CD14-positive monocyte (primary cell): ENCODE measurements at regions not wholly inside any gene's neighbourhood (a gene's known extent, or its start where the extent isn't known, plus 50 kb on each side); places are given as distances from the start of the nearest gene placed in this dataset.

Experiments
- DNase-seq, 3 donors: peaks; one replicate each; pipeline ENCODE4 v3.0.0-alpha.2; 2011 to 2022
- H2AFZ ChIP-seq: 2 replicates; pipeline ENCODE4 v1.6.0; 2012; ENCODE audit warnings: mild to moderate bottlenecking, low read depth, low read length, inconsistent platforms; ENCODE audit not compliant: insufficient read depth, poor library complexity, severe bottlenecking
- H3K27ac ChIP-seq, 2 donors: 1 replicate in 1 of 2; 2 replicates in 1 of 2; pipeline ENCODE4 v1.5.1; 2012 to 2013; ENCODE audit warnings: low read length in 2 of 2, control low read depth in 1 of 2, inconsistent platforms in 1 of 2, low read depth in 1 of 2, mild to moderate bottlenecking in 1 of 2
- H3K27me3 ChIP-seq, 2 donors: one replicate each; pipeline versions ENCODE4 v1.6.0 to v1.6.1; 2011 to 2013; ENCODE audit warnings: low read length in 2 of 2; ENCODE audit not compliant: control insufficient read depth in 2 of 2, insufficient read depth in 2 of 2
- H3K36me3 ChIP-seq, 2 donors: replicated peaks in 1 of 2; 1 replicate in 1 of 2; 2 replicates in 1 of 2; pipeline versions ENCODE4 v1.5.1 to v1.6.1; 2012 to 2013; ENCODE audit warnings: low read length in 2 of 2, control low read depth in 1 of 2, inconsistent platforms in 1 of 2, mild to moderate bottlenecking in 1 of 2; ENCODE audit not compliant: insufficient read depth in 2 of 2, control insufficient read depth in 1 of 2
- H3K4me1 ChIP-seq, 2 donors: 1 replicate in 1 of 2; 2 replicates in 1 of 2; pipeline versions ENCODE4 v1.5.1 to v1.6.1; 2012 to 2013; ENCODE audit warnings: low read length in 2 of 2, control low read depth in 1 of 2, inconsistent platforms in 1 of 2, mild to moderate bottlenecking in 1 of 2, moderate library complexity in 1 of 2; ENCODE audit not compliant: insufficient read depth in 2 of 2, control insufficient read depth in 1 of 2
- H3K4me2 ChIP-seq: replicated peaks from 2 replicates; pipeline ENCODE3; 2012; ENCODE audit warnings: low read length, moderate library complexity, mild to moderate bottlenecking; ENCODE audit not compliant: poor library complexity, severe bottlenecking; ENCODE audit errors: extremely low read depth
- H3K4me3 ChIP-seq, 3 experiments: fragments of 200-600 bp in 1 of 3; sonication (generic) in 1 of 3; replicated peaks in 1 of 3; 1 replicate in 2 of 3; 2 replicates in 1 of 3; pipeline ENCODE4 v1.5.1; 2011 to 2013; ENCODE audit warnings: low read length in 3 of 3, mild to moderate bottlenecking in 3 of 3, control low read depth in 2 of 3, low read depth in 2 of 3, inconsistent platforms in 1 of 3, moderate library complexity in 1 of 3
- H3K79me2 ChIP-seq: 2 replicates; pipeline ENCODE4 v1.6.0; 2012; ENCODE audit warnings: mild to moderate bottlenecking, control low read depth, inconsistent platforms, low read length, moderate library complexity; ENCODE audit not compliant: insufficient read depth
- H3K9ac ChIP-seq: 2 replicates; pipeline ENCODE4 v1.6.0; 2017; ENCODE audit warnings: low read length, mild to moderate bottlenecking; ENCODE audit not compliant: insufficient read depth, poor library complexity, severe bottlenecking
- H3K9me3 ChIP-seq, 2 donors: replicated peaks in 1 of 2; 1 replicate in 1 of 2; 2 replicates in 1 of 2; pipeline versions ENCODE4 v1.5.1 to v1.6.1; 2012 to 2013; ENCODE audit warnings: low read length in 2 of 2, control low read depth in 1 of 2; ENCODE audit not compliant: control insufficient read depth in 1 of 2, insufficient read depth in 1 of 2
- H4K20me1 ChIP-seq: 2 replicates; pipeline ENCODE4 v1.6.0; 2012; ENCODE audit warnings: mild to moderate bottlenecking, low read length, control low read depth, moderate library complexity; ENCODE audit not compliant: insufficient read depth
- H3K27ac Mint-ChIP-seq, 7 donors: one replicate each; pipeline ENCODE4 v1.8.0; 2020; ENCODE audit warnings: mild to moderate bottlenecking in 7 of 7, mixed read lengths in 7 of 7, moderate library complexity in 6 of 7, inconsistent platforms in 2 of 7
- H3K27me3 Mint-ChIP-seq, 3 donors: one replicate each; pipeline ENCODE4 v1.8.0; 2021 to 2022; ENCODE audit warnings: low read depth in 3 of 3, mild to moderate bottlenecking in 3 of 3, mixed read lengths in 3 of 3, moderate library complexity in 3 of 3, inconsistent platforms in 1 of 3
- H3K36me3 Mint-ChIP-seq, 2 donors: one replicate each; pipeline ENCODE4 v1.8.0; 2020; ENCODE audit warnings: mixed read lengths in 2 of 2, inconsistent platforms in 1 of 2, mild to moderate bottlenecking in 1 of 2
- H3K4me1 Mint-ChIP-seq: one replicate; pipeline ENCODE4 v1.8.0; 2020; ENCODE audit warnings: mild to moderate bottlenecking, mixed read lengths
- H3K4me3 Mint-ChIP-seq, 2 donors: one replicate each; pipeline ENCODE4 v1.8.0; 2020; ENCODE audit warnings: mild to moderate bottlenecking in 2 of 2, mixed read lengths in 2 of 2, moderate library complexity in 1 of 2
- H3K9me3 Mint-ChIP-seq, 7 donors: one replicate each; pipeline ENCODE4 v1.8.0; 2020 to 2022; ENCODE audit warnings: mixed read lengths in 7 of 7, mild to moderate bottlenecking in 6 of 7, moderate library complexity in 6 of 7, inconsistent platforms in 2 of 7
- WGBS: methylation state at CpG from one replicate; pipeline ENCODE4 v1.1.5; 2013; ENCODE audit warnings: missing lambda C conversion rate; ENCODE audit not compliant: insufficient coverage; 5-methylcytosine and 5-hydroxymethylcytosine counted together
- intact Hi-C, 2 donors: fragments of 100-400 bp; cut with micrococcal nuclease; formaldehyde crosslinking; loops; one replicate each; pipeline versions ENCODE4 v1.15.0 to v1.15.1; 2023
- TF ChIP-seq, protein P1 (sequence below): fragments of 200-600 bp; IDR thresholded peaks from one replicate; pipeline ENCODE4 v1.8.0; 2022; ENCODE audit warnings: antibody characterized with exemption, mild to moderate bottlenecking

DNA sequence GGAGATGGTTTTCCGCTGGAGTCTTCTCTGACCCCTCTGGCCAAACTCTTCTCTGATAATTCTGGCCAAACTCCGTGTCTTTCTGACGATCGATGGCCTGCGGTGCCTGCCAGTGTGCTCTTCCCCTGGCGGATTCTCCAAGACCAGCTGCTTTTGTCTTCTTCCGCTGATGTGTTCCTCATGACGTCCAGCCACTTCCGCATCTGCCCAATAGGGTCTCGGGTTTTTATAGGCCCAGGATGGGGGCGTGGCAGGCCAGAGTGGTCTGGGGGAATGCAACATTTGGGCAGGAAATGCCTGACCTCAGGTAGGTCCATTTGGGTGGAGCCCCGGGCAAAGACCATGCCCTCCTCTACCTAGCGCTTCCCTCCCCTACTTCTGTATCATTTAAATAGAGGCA, 1542.1 kb downstream of the STIM2 start:
- Histone ChIP-seq H2AFZ (no peak overlapping the region), H4K20me1 (no peaks in the 10 kb centered on the region), H3K4me1 (no peaks in the 10 kb centered on the region), H3K4me2 (no peak overlapping the region), H3K27me3 (no peaks in the 10 kb centered on the region), H3K9ac (no peak overlapping the region), H3K4me3 (no peak overlapping the region), H3K36me3 (no peaks in the 10 kb centered on the region), H3K79me2 (no peaks in the 10 kb centered on the region), H3K9me3 (peaks cover 4 to 15% of the 10 kb centered on the region in 2 donors), H3K27ac (no peak overlapping the region)
- no peaks in the 10 kb centered on the region for H3K36me3 Mint-ChIP-seq
- H3K4me3 Mint-ChIP-seq, result no peak overlapping the region
- no peaks in the 10 kb centered on the region for H3K27me3 Mint-ChIP-seq
- H3K27ac Mint-ChIP-seq, result no peak overlapping the region
- WGBS, result 95% methylated on average over 7 of the region's 13 CpGs
- peaks cover 0 to 9% (median 5%) of the 10 kb centered on the region in 7 donors for H3K9me3 Mint-ChIP-seq
- H3K4me1 Mint-ChIP-seq, result no peaks in the 10 kb centered on the region
- intact Hi-C loops, result no loop called here
- no peak for DNase-seq
- TF ChIP-seq, protein P1, sequence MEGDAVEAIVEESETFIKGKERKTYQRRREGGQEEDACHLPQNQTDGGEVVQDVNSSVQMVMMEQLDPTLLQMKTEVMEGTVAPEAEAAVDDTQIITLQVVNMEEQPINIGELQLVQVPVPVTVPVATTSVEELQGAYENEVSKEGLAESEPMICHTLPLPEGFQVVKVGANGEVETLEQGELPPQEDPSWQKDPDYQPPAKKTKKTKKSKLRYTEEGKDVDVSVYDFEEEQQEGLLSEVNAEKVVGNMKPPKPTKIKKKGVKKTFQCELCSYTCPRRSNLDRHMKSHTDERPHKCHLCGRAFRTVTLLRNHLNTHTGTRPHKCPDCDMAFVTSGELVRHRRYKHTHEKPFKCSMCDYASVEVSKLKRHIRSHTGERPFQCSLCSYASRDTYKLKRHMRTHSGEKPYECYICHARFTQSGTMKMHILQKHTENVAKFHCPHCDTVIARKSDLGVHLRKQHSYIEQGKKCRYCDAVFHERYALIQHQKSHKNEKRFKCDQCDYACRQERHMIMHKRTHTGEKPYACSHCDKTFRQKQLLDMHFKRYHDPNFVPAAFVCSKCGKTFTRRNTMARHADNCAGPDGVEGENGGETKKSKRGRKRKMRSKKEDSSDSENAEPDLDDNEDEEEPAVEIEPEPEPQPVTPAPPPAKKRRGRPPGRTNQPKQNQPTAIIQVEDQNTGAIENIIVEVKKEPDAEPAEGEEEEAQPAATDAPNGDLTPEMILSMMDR, result no peak

GRCh38 chr4:28421221-28421620, 1560.6 kb downstream of the STIM2 start:
- H3K9me3 Mint-ChIP-seq, result peaks cover 0 to 4% (median 0%) of the 10 kb centered on the region in 7 donors
- no peaks in the 10 kb centered on the region for H4K20me1 ChIP-seq
- H3K27ac Mint-ChIP-seq, result no peak overlapping the region
- no peak overlapping the region for H3K4me3 ChIP-seq
- DNase-seq, result no peak
- H3K9me3 ChIP-seq, result no peaks in the 10 kb centered on the region
- 67% methylated on average over 1 of the region's 1 CpG for WGBS
- H3K27me3 ChIP-seq, result no peaks in the 10 kb centered on the region
- no peaks in the 10 kb centered on the region for H3K4me1 ChIP-seq
- H3K4me2 ChIP-seq, result no peak overlapping the region
- no peaks in the 10 kb centered on the region for H3K27me3 Mint-ChIP-seq
- H3K36me3 Mint-ChIP-seq, result no peaks in the 10 kb centered on the region
- no peaks in the 10 kb centered on the region for H3K36me3 ChIP-seq
- no peak overlapping the region for H3K4me3 Mint-ChIP-seq
- no peaks in the 10 kb centered on the region for H3K4me1 Mint-ChIP-seq
- no peak overlapping the region for H2AFZ ChIP-seq
- TF ChIP-seq, protein P1, result no peak
- no peaks in the 10 kb centered on the region for H3K79me2 ChIP-seq
- H3K9ac ChIP-seq, result no peak overlapping the region
- no peak overlapping the region for H3K27ac ChIP-seq
- intact Hi-C loops, result no loop called here
